Aorta (tissue), 5 donors: ENCODE measurements at regions not wholly inside any gene's neighbourhood (a gene's known extent, or its start where the extent isn't known, plus 50 kb on each side); places are given as distances from the start of the nearest gene placed in this dataset.

Experiments
- ATAC-seq: fragments of 200-7000 bp; cut with Tn5 transposase; one replicate; pipeline ENCODE4 v1.9.1; 2022; ENCODE audit warnings: moderate library complexity; ENCODE audit not compliant: low FRiP score
- DNase-seq, 2 donors: peaks; one replicate each; pipeline ENCODE4 v3.0.0-alpha.2; 2020
- H3K27ac ChIP-seq, 2 donors: one replicate each; pipeline ENCODE4 v1.5.1; 2013; ENCODE audit warnings: low read length in 2 of 2, mild to moderate bottlenecking in 2 of 2, moderate library complexity in 2 of 2, control low read depth in 1 of 2, inconsistent platforms in 1 of 2, low read depth in 1 of 2
- H3K27me3 ChIP-seq, 2 donors: one replicate each; pipeline ENCODE4 v1.6.1; 2013; ENCODE audit warnings: control low read depth in 1 of 2, low read length in 1 of 2, mild to moderate bottlenecking in 1 of 2, moderate library complexity in 1 of 2; ENCODE audit not compliant: insufficient read depth in 2 of 2, control insufficient read depth in 1 of 2
- H3K36me3 ChIP-seq, 2 donors: one replicate each; pipeline ENCODE4 v1.6.1; 2013; ENCODE audit warnings: control low read depth in 1 of 2, low read length in 1 of 2, mild to moderate bottlenecking in 1 of 2; ENCODE audit not compliant: insufficient read depth in 2 of 2, control insufficient read depth in 1 of 2
- H3K4me1 ChIP-seq, 2 donors: one replicate each; pipeline ENCODE4 v1.6.1; 2013; ENCODE audit warnings: low read length in 2 of 2, control low read depth in 1 of 2, mild to moderate bottlenecking in 1 of 2, moderate library complexity in 1 of 2; ENCODE audit not compliant: insufficient read depth in 2 of 2, control insufficient read depth in 1 of 2
- H3K4me3 ChIP-seq, 2 donors: one replicate each; pipeline ENCODE4 v1.5.1; 2013; ENCODE audit warnings: low read length in 2 of 2, control low read depth in 1 of 2, mild to moderate bottlenecking in 1 of 2
- H3K9me3 ChIP-seq: one replicate; pipeline ENCODE4 v1.6.1; 2013; ENCODE audit warnings: mild to moderate bottlenecking, low read length; ENCODE audit not compliant: control insufficient read depth
- WGBS, 2 donors: extraction: QIAGEN DNeasy Blood & Tissue Kit; methylation state at CpG; one replicate each; pipeline ENCODE4 v1.1.7; 2013; 5-methylcytosine and 5-hydroxymethylcytosine counted together
- intact Hi-C, 2 donors: fragments of 100-400 bp; cut with DNase I; formaldehyde crosslinking; loops; one replicate each; pipeline versions ENCODE4 v1.14.2 to v1.15.0; 2022
- donor health status: healthy with polysubstance abuse.
- donor health status: Bipolar disorder and iron deficiency.
- donor health status: DM: no; HTN: no; CAD: no.
- donor health status: DM: no; HTN: no; CAD: no.
- donor health status: DM: yes; HTN: yes; CAD: no.

GRCh38 chr19:27673986-27674385 lies 1539.0 kb downstream of the UQCRFS1 start:
- Histone ChIP-seq H3K4me1 (no peaks in the 10 kb centered on the region), H3K4me3 (no peak overlapping the region), H3K27ac (no peak overlapping the region), H3K36me3 (no peaks in the 10 kb centered on the region), H3K9me3 (peaks cover 2% of the 10 kb centered on the region), H3K27me3 (no peaks in the 10 kb centered on the region)
- ATAC-seq (no peak), DNase-seq (no peak)
- whole genome bisulfite sequencing, 2 donors = 41 to 47% methylated on average over 4 of the region's 4 CpGs
- intact Hi-C loops = no loop called here

DNA sequence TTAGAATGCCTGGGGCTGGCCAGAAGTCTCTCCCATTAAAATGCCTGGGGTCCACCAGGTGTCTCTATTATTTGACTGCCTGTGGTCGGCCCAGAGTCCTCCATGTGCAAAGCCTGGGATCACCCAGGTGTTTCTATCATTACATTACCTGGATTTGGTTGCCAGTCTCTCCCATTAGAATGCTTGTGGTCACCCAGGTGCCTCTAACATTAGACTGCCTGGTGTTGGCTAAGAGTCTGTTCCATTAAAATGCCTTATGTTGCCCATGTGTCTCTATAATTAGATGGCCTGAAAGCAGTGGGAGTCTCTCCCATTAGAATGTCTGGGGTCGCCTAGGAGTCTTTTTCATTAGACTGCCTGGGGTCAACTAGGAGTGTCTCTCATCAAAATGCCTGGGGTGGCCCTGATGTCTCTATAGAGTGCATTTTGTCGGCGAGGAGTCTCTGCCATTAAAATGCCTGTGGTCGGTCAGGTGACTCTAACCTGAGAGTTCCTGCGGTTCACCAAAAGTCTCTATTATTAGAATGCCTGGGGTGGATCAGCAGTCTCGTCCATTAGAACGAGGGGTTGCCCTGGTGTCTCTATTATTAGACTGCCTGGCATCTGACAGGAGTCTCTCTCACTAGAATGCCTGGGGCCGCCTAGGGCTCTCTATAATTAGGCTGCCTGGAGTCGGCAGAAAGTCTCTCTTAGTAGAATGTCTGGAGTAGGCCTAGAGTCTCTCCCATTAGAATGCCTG lies 1540.5 kb downstream of the UQCRFS1 start:
- Histone ChIP-seq H3K4me1 (no peaks in the 10 kb centered on the region), H3K9me3 (peaks cover 2% of the 10 kb centered on the region), H3K27me3 (no peaks in the 10 kb centered on the region), H3K4me3 (no peak overlapping the region), H3K36me3 (no peaks in the 10 kb centered on the region), H3K27ac (no peak overlapping the region)
- 68% methylated on average over 10 of the region's 10 CpGs for WGBS, 2 donors
- peak in 1 of 2 donors; percentile 7 for DNase-seq
- no peak for ATAC-seq
- intact Hi-C loops = no loop called here

DNA sequence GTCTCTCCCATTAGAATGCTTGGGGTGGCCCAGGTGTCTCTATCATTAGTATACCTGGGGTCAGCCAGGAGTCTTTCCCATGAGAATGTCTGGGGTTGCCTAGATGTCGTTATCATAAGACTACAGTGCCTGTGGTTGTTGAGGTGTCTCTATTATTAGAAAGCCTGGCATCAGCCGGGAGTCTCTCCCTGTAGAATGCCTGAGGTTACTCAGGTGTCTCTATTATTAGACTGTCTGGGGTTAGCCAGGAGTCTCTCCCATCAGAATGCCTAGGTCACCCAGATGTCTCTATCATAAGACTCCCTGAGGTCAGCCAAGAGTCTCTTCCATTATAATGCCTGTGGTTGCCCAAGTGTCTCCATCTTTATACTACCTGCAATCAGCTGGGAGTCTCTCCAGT lies 1541.1 kb downstream of the UQCRFS1 start:
- Histone ChIP-seq H3K9me3 (peaks cover 2% of the 10 kb centered on the region), H3K27ac (no peak overlapping the region), H3K27me3 (no peaks in the 10 kb centered on the region), H3K36me3 (no peaks in the 10 kb centered on the region), H3K4me3 (no peak overlapping the region), H3K4me1 (no peaks in the 10 kb centered on the region)
- ATAC-seq (no peak), DNase-seq (no peak)
- intact Hi-C loops = no loop called here
- WGBS, 2 donors = 51 to 53% methylated on average over 2 of the region's 2 CpGs

- Histone ChIP-seq H3K36me3 (no peaks in the 10 kb centered on the region), H3K4me1 (no peaks in the 10 kb centered on the region), H3K9me3 (peaks cover 8% of the 10 kb centered on the region), H3K4me3 (no peak overlapping the region), H3K27me3 (no peaks in the 10 kb centered on the region), H3K27ac (no peak overlapping the region)
- no peak for ATAC-seq
- no peak for DNase-seq
- 14 to 17% methylated on average over 1 of the region's 1 CpG for WGBS, 2 donors
- intact Hi-C loops = no loop called here
Observed at GRCh38 chr19:27660428-27660827, 1552.5 kb downstream of the UQCRFS1 start.

DNA sequence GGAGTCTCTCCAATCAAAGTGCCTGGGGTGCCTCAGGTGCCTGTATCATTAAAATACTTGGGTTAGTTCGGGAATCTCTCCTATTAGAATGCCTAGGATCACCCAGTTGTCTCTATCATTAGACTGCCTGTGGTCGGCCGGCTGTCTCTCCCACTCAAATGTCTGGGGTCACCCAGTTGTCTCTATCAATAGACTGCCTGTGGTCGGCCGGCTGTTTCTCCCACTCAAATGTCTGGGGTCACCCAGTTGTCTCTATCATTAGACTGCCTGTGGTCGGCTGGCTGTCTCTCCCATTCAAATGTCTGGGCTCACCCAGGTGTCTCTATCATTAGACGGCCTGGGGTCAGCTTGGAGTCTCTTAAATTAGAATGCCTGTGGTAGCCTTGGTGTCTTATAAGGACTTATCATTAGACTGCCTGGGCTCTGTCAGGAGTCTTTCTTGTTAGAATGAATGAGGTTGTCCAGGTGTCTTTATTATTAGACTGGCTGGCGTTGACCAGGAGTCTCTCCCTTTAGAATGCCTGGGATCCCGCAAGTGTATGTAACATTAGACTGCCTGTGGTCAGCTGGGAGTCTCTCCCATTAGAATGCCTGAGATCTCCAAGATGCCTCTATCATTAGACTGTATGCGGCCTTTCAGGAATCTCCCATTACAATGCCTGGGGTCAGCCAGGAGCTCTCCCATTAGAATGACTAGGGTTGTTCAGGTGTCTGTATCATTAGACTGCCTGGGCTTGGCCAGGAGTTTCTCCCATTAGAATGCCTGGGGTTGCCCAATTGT lies 1555.5 kb downstream of the UQCRFS1 start:
- ATAC-seq (no peak), DNase-seq (no peak)
- intact Hi-C loops = no loop called here
- Histone ChIP-seq H3K36me3 (no peaks in the 10 kb centered on the region), H3K4me3 (no peak overlapping the region), H3K27me3 (no peaks in the 10 kb centered on the region), H3K4me1 (no peaks in the 10 kb centered on the region), H3K27ac (no peak overlapping the region), H3K9me3 (peaks cover 8% of the 10 kb centered on the region)
- 86% methylated on average over 10 of the region's 10 CpGs for WGBS, 2 donors

- ATAC-seq = no peak
- no peak for DNase-seq
Observed at GRCh38 chr19:27654266-27654990, 1558.5 kb downstream of the UQCRFS1 start.

DNA sequence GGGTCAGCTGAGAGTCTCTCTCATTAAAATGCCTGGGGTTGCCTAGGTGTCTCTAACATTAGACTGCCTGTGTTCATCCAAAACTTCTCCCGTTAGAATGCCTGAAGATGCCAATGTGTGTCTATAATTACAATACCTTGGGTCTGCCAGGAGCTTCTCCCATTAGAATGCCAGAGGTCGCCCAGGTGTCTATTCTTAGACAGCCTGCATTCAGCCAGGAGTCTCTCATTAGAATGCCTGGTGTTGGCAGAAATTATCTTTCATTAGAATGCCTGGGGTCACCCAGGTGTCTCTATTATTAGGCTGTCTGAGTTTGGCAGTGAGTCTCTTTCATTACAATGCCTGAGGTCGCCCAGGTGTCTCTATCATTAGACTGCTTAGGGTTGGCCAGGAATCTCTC lies 1560.2 kb downstream of the UQCRFS1 start:
- WGBS, 2 donors = 38 to 46% methylated on average over 3 of the region's 3 CpGs
- no peaks in the 10 kb centered on the region for H3K27me3 ChIP-seq
- no peak overlapping the region for H3K4me3 ChIP-seq
- DNase-seq = no peak
- no peaks in the 10 kb centered on the region for H3K4me1 ChIP-seq
- H3K9me3 ChIP-seq = peaks cover 1% of the 10 kb centered on the region
- H3K36me3 ChIP-seq = no peaks in the 10 kb centered on the region
- no peak overlapping the region for H3K27ac ChIP-seq
- ATAC-seq = no peak
- intact Hi-C loops = no loop called here

More at GRCh38 chr19:27654266-27654990, 1558.5 kb downstream of the UQCRFS1 start:
- Histone ChIP-seq H3K9me3 (peaks cover 7% of the 10 kb centered on the region), H3K27me3 (no peaks in the 10 kb centered on the region), H3K4me1 (no peaks in the 10 kb centered on the region), H3K27ac (no peak overlapping the region), H3K4me3 (no peak overlapping the region), H3K36me3 (no peaks in the 10 kb centered on the region)
- 60 to 62% methylated on average over 8 of the region's 8 CpGs for WGBS, 2 donors
- intact Hi-C loops = no loop called here

GRCh38 chr19:27652281-27652680 lies 1560.7 kb downstream of the UQCRFS1 start:
- intact Hi-C loops = no loop called here
- WGBS, 2 donors = 77 to 80% methylated on average over 8 of the region's 8 CpGs
- H3K9me3 ChIP-seq = no peaks in the 10 kb centered on the region

More at GRCh38 chr19:27652281-27652680, 1560.7 kb downstream of the UQCRFS1 start:
- no peaks in the 10 kb centered on the region for H3K27me3 ChIP-seq
- no peaks in the 10 kb centered on the region for H3K36me3 ChIP-seq
- H3K4me1 ChIP-seq = no peaks in the 10 kb centered on the region
- no peak overlapping the region for H3K27ac ChIP-seq
- H3K4me3 ChIP-seq = no peak overlapping the region
- DNase-seq = no peak
- no peak for ATAC-seq
